H9 (cell line): ENCODE measurements at regions not wholly inside any gene's neighbourhood (a gene's known extent, or its start where the extent isn't known, plus 50 kb on each side); places are given as distances from the start of the nearest gene placed in this dataset.

Source experiments
- DNase-seq: peaks from one replicate; pipeline ENCODE4 v3.0.0-alpha.2; 2017
- H2AFZ ChIP-seq: one replicate; pipeline ENCODE4 v1.6.1; 2013; ENCODE audit warnings: mild to moderate bottlenecking, low read length, control low read depth, moderate library complexity
- H2AK5ac ChIP-seq: 2 replicates; pipeline ENCODE4 v1.6.1; 2013; ENCODE audit warnings: low read length, control low read depth, mixed read lengths; ENCODE audit not compliant: insufficient read length
- H2BK120ac ChIP-seq: one replicate; pipeline ENCODE4 v1.6.1; 2013; ENCODE audit warnings: low read depth, mild to moderate bottlenecking, low read length, control low read depth, inconsistent platforms; ENCODE audit not compliant: poor library complexity, severe bottlenecking
- H2BK12ac ChIP-seq: 2 replicates; pipeline ENCODE4 v1.6.1; 2013; ENCODE audit warnings: low read length, control low read depth, mixed read lengths, low read depth; ENCODE audit not compliant: insufficient read length
- H2BK15ac ChIP-seq: 2 replicates; pipeline ENCODE4 v1.6.1; 2013; ENCODE audit warnings: low read depth, low read length, control low read depth
- H2BK20ac ChIP-seq: one replicate; pipeline ENCODE4 v1.6.1; 2013; ENCODE audit warnings: low read depth, mild to moderate bottlenecking, low read length, control low read depth, inconsistent platforms; ENCODE audit not compliant: poor library complexity, severe bottlenecking
- H2BK5ac ChIP-seq: 2 replicates; pipeline ENCODE4 v1.6.1; 2013; ENCODE audit warnings: low read length, control low read depth, mixed read lengths; ENCODE audit not compliant: insufficient read length
- H3K14ac ChIP-seq: 2 replicates; pipeline ENCODE4 v1.6.1; 2013; ENCODE audit warnings: low read length, control low read depth; ENCODE audit not compliant: insufficient read depth
- H3K18ac ChIP-seq: 2 replicates; pipeline ENCODE4 v1.6.1; 2013; ENCODE audit warnings: low read depth, mild to moderate bottlenecking, mixed read lengths, low read length, control low read depth; ENCODE audit not compliant: insufficient read length
- H3K23ac ChIP-seq: 2 replicates; pipeline ENCODE4 v1.6.1; 2013; ENCODE audit warnings: low read length, control low read depth, mixed read lengths, low read depth; ENCODE audit not compliant: insufficient read length
- H3K23me2 ChIP-seq: 2 replicates; pipeline ENCODE4 v1.6.1; 2013; ENCODE audit warnings: low read depth, mild to moderate bottlenecking, mixed read lengths, low read length, control low read depth; ENCODE audit not compliant: insufficient read length, poor library complexity, severe bottlenecking
- H3K27ac ChIP-seq: 2 replicates; pipeline ENCODE4 v1.5.1; 2013; ENCODE audit warnings: low read length, control low read depth, mixed read lengths, low read depth; ENCODE audit not compliant: insufficient read length
- H3K27me3 ChIP-seq: 2 replicates; pipeline ENCODE4 v1.6.1; 2013; ENCODE audit warnings: low read length, control low read depth, inconsistent platforms; ENCODE audit not compliant: insufficient read depth
- H3K4ac ChIP-seq: 2 replicates; pipeline ENCODE4 v1.6.1; 2013; ENCODE audit warnings: low read depth, mild to moderate bottlenecking, control low read depth, inconsistent platforms, low read length, moderate library complexity
- H3K4me1 ChIP-seq: 2 replicates; pipeline ENCODE4 v1.6.1; 2013; ENCODE audit warnings: low read length, control low read depth, inconsistent platforms; ENCODE audit not compliant: insufficient read depth
- H3K4me2 ChIP-seq: 2 replicates; pipeline ENCODE4 v1.6.1; 2013; ENCODE audit warnings: low read length, control low read depth, mixed read lengths; ENCODE audit not compliant: insufficient read length, insufficient read depth
- H3K56ac ChIP-seq: 2 replicates; pipeline ENCODE4 v1.6.1; 2013; ENCODE audit warnings: low read depth, mild to moderate bottlenecking, mixed read lengths, low read length, control low read depth; ENCODE audit not compliant: insufficient read length
- H3K79me1 ChIP-seq: 2 replicates; pipeline ENCODE4 v1.6.1; 2013; ENCODE audit warnings: low read depth, mild to moderate bottlenecking, moderate library complexity, low read length, control low read depth, inconsistent platforms; ENCODE audit not compliant: insufficient read depth, poor library complexity, severe bottlenecking
- H3K79me2 ChIP-seq: 2 replicates; pipeline ENCODE4 v1.6.1; 2013; ENCODE audit warnings: low read length, control low read depth, inconsistent platforms; ENCODE audit not compliant: insufficient read depth
- H3K9ac ChIP-seq: 2 replicates; pipeline ENCODE4 v1.6.1; 2013; ENCODE audit warnings: low read length, control low read depth, mixed read lengths; ENCODE audit not compliant: insufficient read length; ENCODE audit errors: extremely low read depth
- H3K9me3 ChIP-seq: one replicate; pipeline ENCODE4 v1.6.1; 2013; ENCODE audit warnings: low read depth, low read length, inconsistent platforms; ENCODE audit not compliant: control insufficient read depth
- H3T11ph ChIP-seq: one replicate; pipeline ENCODE4 v1.6.1; 2013; ENCODE audit warnings: mild to moderate bottlenecking, low read length, control low read depth, inconsistent platforms
- H4K20me1 ChIP-seq: one replicate; pipeline ENCODE4 v1.6.1; 2013; ENCODE audit not compliant: control insufficient read depth, insufficient read length, insufficient read depth
- H4K5ac ChIP-seq: 2 replicates; pipeline ENCODE4 v1.6.1; 2013; ENCODE audit warnings: low read depth, mild to moderate bottlenecking, mixed read lengths, low read length, control low read depth; ENCODE audit not compliant: insufficient read length
- H4K8ac ChIP-seq: replicated peaks from 2 replicates; pipeline ENCODE4 v1.6.1; 2013; ENCODE audit warnings: low read length, control low read depth, mixed read lengths, low read depth; ENCODE audit not compliant: insufficient read length
- H4K91ac ChIP-seq: 2 replicates; pipeline ENCODE4 v1.6.1; 2013; ENCODE audit warnings: low read depth, mild to moderate bottlenecking, moderate library complexity, mixed read lengths, low read length, control low read depth; ENCODE audit not compliant: insufficient read length
- H3K27ac Mint-ChIP-seq, 3 experiments: 2 replicates in 2 of 3; 3 replicates in 1 of 3; pipeline ENCODE4 v1.8.0; 2020 to 2021; ENCODE audit warnings: mixed read lengths in 3 of 3, mild to moderate bottlenecking in 1 of 3, moderate library complexity in 1 of 3
- H3K27me3 Mint-ChIP-seq: 2 replicates; pipeline ENCODE4 v1.8.0; 2021; ENCODE audit warnings: low read depth, mild to moderate bottlenecking, moderate library complexity, mixed read lengths
- H3K36me3 Mint-ChIP-seq, 3 experiments: 2 replicates in 2 of 3; 3 replicates in 1 of 3; pipeline ENCODE4 v1.8.0; 2020 to 2021; ENCODE audit warnings: low read depth in 3 of 3, mixed read lengths in 3 of 3; ENCODE audit not compliant: insufficient read depth in 1 of 3
- H3K4me1 Mint-ChIP-seq, 2 experiments: 2 replicates each; pipeline ENCODE4 v1.8.0; 2020; ENCODE audit warnings: mixed read lengths in 2 of 2
- H3K4me3 Mint-ChIP-seq, 2 experiments: 2 replicates in 1 of 2; 3 replicates in 1 of 2; pipeline ENCODE4 v1.8.0; 2020 to 2021; ENCODE audit warnings: mild to moderate bottlenecking in 2 of 2, mixed read lengths in 2 of 2, moderate library complexity in 1 of 2
- H3K9me3 Mint-ChIP-seq, 2 experiments: 2 replicates in 1 of 2; 3 replicates in 1 of 2; pipeline ENCODE4 v1.8.0; 2020; ENCODE audit warnings: mild to moderate bottlenecking in 2 of 2, mixed read lengths in 2 of 2, moderate library complexity in 1 of 2
- CTCF ChIP-seq: fragments of 200-600 bp; sonication (generic); conservative IDR thresholded peaks from 3 replicates; pipeline ENCODE4 v1.8.0; 2021; ENCODE audit warnings: antibody characterized with exemption, mild to moderate bottlenecking
- WGBS: extraction: QIAGEN DNeasy Blood & Tissue Kit; methylation state at CpG from one replicate; pipeline ENCODE4 v1.1.7; 2013; ENCODE audit warnings: missing lambda C conversion rate, low lambda C conversion rate, mixed read lengths; ENCODE audit not compliant: insufficient read length; ENCODE audit errors: extremely low coverage; 5-methylcytosine and 5-hydroxymethylcytosine counted together

- Histone ChIP-seq H2BK20ac (no peak overlapping the region), H3K14ac (no peak overlapping the region), H3K79me2 (no peaks in the 10 kb centered on the region), H3K18ac (no peak overlapping the region), H3K9me3 (no peaks in the 10 kb centered on the region), H2AFZ (no peak overlapping the region), H3K4ac (no peak overlapping the region), H4K5ac (no peak overlapping the region), H3K56ac (no peak overlapping the region), H2BK120ac (no peak overlapping the region), H4K91ac (no peak overlapping the region), H2AK5ac (no peak overlapping the region), H3K4me1 (no peaks in the 10 kb centered on the region), H2BK12ac (no peak overlapping the region), H4K8ac (no peak overlapping the region), H3K4me2 (no peak overlapping the region), H3K23me2 (no peaks in the 10 kb centered on the region), H4K20me1 (no peaks in the 10 kb centered on the region), H3T11ph (no peak overlapping the region), H2BK15ac (no peak overlapping the region), H3K79me1 (no peaks in the 10 kb centered on the region), H3K27me3 (no peaks in the 10 kb centered on the region; the same call in 1 of the 2 replicates), H2BK5ac (no peak overlapping the region), H3K27ac (no peak overlapping the region), H3K9ac (no peak overlapping the region), H3K23ac (no peak overlapping the region)
- H3K9me3 Mint-ChIP-seq: no peaks in the 10 kb centered on the region
- no CpG with 5 or more reads among the region's 4 CpGs for WGBS
- H3K36me3 Mint-ChIP-seq: no peaks in the 10 kb centered on the region; a peak in 1 of 7 replicates
- H3K27me3 Mint-ChIP-seq: no peaks in the 10 kb centered on the region; the same call in 1 of the 2 replicates
- no peak overlapping the region for H3K4me3 Mint-ChIP-seq
- DNase-seq: no peak
- H3K27ac Mint-ChIP-seq: no peak overlapping the region
- H3K4me1 Mint-ChIP-seq: no peaks in the 10 kb centered on the region
- TF ChIP-seq CTCF: no peak
Measured at GRCh38 chr17:69713815-69714214, 299.3 kb downstream of the MAP2K6 start.
